ENCODE measurements at regions not wholly inside any gene's neighbourhood (a gene's known extent, or its start where the extent isn't known, plus 50 kb on each side); places are given as distances from the start of the nearest gene placed in this dataset.
"Not testable (repeated sequence)": the region's sequence is repeated elsewhere in the genome, so short reads cannot be mapped to it uniquely, and the experiment has no call there.

GRCh38 chr22:47884775-47885174 lies 1122.3 kb downstream of the TBC1D22A start:
- DNase-seq (ENCODE audit: low read depth), result no peak

GRCh38 chr22:47884200-47884599 lies 1121.8 kb downstream of the TBC1D22A start:
- no peak for DNase-seq (ENCODE audit: low read depth)

GRCh38 chr22:47883757-47884156 lies 1121.3 kb downstream of the TBC1D22A start:
- DNase-seq (ENCODE audit: low read depth), result no peak

GRCh38 chr22:47879346-47879745 lies 1116.9 kb downstream of the TBC1D22A start:
- DNase-seq (ENCODE audit: low read depth), result no peak

- no peak for DNase-seq (ENCODE audit: low read depth)
Observed at GRCh38 chr22:47878460-47878859, 1116.0 kb downstream of the TBC1D22A start.

GRCh38 chr22:47872761-47873535 lies 1110.5 kb downstream of the TBC1D22A start:
- DNase-seq (ENCODE audit: low read depth), result no peak

- no peak for DNase-seq (ENCODE audit: low read depth)
Observed at GRCh38 chr22:47865626-47866025, 1103.2 kb downstream of the TBC1D22A start.

- DNase-seq (ENCODE audit: low read depth), result no peak
Observed at GRCh38 chr22:47862394-47862793, 1099.9 kb downstream of the TBC1D22A start.

- not testable (repeated sequence) for DNase-seq (ENCODE audit: low read depth)
Observed at GRCh38 chr22:47860907-47861306, 1098.5 kb downstream of the TBC1D22A start.

- no peak for DNase-seq (ENCODE audit: low read depth)
Observed at GRCh38 chr22:47859881-47860525, 1097.6 kb downstream of the TBC1D22A start.

- DNase-seq (ENCODE audit: low read depth), result no peak
Observed at GRCh38 chr22:47858773-47859306, 1096.4 kb downstream of the TBC1D22A start.

GRCh38 chr22:47854680-47855079 lies 1092.2 kb downstream of the TBC1D22A start:
- no peak for DNase-seq (ENCODE audit: low read depth)

- no peak for DNase-seq (ENCODE audit: low read depth)
Observed at GRCh38 chr22:47854251-47854650, 1091.8 kb downstream of the TBC1D22A start.

GRCh38 chr22:47853750-47854149 lies 1091.3 kb downstream of the TBC1D22A start:
- no peak for DNase-seq (ENCODE audit: low read depth)

- no peak for DNase-seq (ENCODE audit: low read depth)
Observed at GRCh38 chr22:47851586-47851985, 1089.1 kb downstream of the TBC1D22A start.

GRCh38 chr22:47850644-47851151 lies 1088.2 kb downstream of the TBC1D22A start:
- no peak for DNase-seq (ENCODE audit: low read depth)

- no peak for DNase-seq (ENCODE audit: low read depth)
Observed at GRCh38 chr22:47849576-47849975, 1087.1 kb downstream of the TBC1D22A start.

GRCh38 chr22:47848184-47848920 lies 1085.9 kb downstream of the TBC1D22A start:
- DNase-seq (ENCODE audit: low read depth), result no peak

GRCh38 chr22:47847131-47847890 lies 1084.9 kb downstream of the TBC1D22A start:
- no peak for DNase-seq (ENCODE audit: low read depth)

GRCh38 chr22:47846206-47846605 lies 1083.8 kb downstream of the TBC1D22A start:
- DNase-seq (ENCODE audit: low read depth), result no peak

GRCh38 chr22:47842119-47842518 lies 1079.7 kb downstream of the TBC1D22A start:
- DNase-seq (ENCODE audit: low read depth), result no peak
